Gastroesophageal sphincter (tissue), 3 donors: ENCODE measurements at regions not wholly inside any gene's neighbourhood (a gene's known extent, or its start where the extent isn't known, plus 50 kb on each side); places are given as distances from the start of the nearest gene placed in this dataset.

Source experiments
- POLR2A ChIP-seq, 2 donors: fragments of 450-650 bp; IDR thresholded peaks; one replicate each; pipeline ENCODE4 v1.6.1; 2017; ENCODE audit warnings: antibody characterized with exemption in 2 of 2, mild to moderate bottlenecking in 2 of 2, moderate library complexity in 1 of 2
- TF ChIP-seq, protein P1 (sequence below), 4 experiments: fragments of 200-600 bp in 2 of 4; fragments of 450-650 bp in 2 of 4; sonication (generic) in 1 of 4; IDR thresholded peaks; one replicate each; pipeline ENCODE4 v1.5.1; 2017 to 2019; ENCODE audit warnings: antibody characterized with exemption in 4 of 4, mild to moderate bottlenecking in 2 of 4, moderate library complexity in 2 of 4

DNA sequence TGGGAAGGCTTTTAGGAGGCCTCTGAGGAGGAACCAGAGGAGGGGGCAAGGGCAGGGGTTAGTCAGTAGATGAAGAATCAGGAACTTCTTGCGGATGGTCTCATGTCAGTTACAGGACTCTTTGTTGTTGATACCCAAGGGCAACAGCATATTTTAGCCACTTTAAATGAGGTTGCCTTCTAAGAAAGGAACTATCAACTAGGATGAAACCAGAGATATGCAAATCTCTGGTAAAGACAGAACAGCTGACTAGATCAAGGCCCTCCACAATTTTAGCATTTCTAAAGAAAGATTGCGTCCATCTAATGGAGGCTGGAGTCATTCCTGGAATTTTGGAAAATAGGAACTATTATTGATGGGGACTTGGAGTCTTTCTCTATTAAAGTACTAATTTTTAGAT lies 57.7 kb upstream of the KLF4 start:
- TF ChIP-seq, protein P1, sequence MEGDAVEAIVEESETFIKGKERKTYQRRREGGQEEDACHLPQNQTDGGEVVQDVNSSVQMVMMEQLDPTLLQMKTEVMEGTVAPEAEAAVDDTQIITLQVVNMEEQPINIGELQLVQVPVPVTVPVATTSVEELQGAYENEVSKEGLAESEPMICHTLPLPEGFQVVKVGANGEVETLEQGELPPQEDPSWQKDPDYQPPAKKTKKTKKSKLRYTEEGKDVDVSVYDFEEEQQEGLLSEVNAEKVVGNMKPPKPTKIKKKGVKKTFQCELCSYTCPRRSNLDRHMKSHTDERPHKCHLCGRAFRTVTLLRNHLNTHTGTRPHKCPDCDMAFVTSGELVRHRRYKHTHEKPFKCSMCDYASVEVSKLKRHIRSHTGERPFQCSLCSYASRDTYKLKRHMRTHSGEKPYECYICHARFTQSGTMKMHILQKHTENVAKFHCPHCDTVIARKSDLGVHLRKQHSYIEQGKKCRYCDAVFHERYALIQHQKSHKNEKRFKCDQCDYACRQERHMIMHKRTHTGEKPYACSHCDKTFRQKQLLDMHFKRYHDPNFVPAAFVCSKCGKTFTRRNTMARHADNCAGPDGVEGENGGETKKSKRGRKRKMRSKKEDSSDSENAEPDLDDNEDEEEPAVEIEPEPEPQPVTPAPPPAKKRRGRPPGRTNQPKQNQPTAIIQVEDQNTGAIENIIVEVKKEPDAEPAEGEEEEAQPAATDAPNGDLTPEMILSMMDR (IDR thresholded peaks at IDR 0.05), result no peak
- no peak for TF ChIP-seq POLR2A (IDR thresholded peaks at IDR 0.05)
